ENCODE measurements at regions not wholly inside any gene's neighbourhood (a gene's known extent, or its start where the extent isn't known, plus 50 kb on each side); places are given as distances from the start of the nearest gene placed in this dataset.

DNA sequence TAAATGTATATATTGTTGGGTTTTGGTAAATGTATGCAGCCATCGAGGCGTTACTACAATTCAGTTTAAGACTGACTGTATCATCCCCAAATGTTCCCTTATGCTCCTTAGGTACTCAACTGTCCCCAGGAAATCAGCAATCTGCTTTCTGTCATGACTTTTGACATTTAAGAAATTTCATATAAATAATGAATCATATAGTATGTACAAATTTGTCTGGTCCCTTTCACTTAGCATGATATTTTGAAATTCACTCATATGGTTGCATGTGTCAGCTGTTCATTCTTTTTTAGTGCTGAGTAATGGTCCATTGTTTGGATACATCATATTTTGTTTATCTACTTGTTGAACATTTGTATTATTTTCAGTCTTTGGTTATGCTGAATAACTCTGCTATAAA lies 218.8 kb downstream of the C4orf33 start:
- TF ChIP-seq, protein P1, sequence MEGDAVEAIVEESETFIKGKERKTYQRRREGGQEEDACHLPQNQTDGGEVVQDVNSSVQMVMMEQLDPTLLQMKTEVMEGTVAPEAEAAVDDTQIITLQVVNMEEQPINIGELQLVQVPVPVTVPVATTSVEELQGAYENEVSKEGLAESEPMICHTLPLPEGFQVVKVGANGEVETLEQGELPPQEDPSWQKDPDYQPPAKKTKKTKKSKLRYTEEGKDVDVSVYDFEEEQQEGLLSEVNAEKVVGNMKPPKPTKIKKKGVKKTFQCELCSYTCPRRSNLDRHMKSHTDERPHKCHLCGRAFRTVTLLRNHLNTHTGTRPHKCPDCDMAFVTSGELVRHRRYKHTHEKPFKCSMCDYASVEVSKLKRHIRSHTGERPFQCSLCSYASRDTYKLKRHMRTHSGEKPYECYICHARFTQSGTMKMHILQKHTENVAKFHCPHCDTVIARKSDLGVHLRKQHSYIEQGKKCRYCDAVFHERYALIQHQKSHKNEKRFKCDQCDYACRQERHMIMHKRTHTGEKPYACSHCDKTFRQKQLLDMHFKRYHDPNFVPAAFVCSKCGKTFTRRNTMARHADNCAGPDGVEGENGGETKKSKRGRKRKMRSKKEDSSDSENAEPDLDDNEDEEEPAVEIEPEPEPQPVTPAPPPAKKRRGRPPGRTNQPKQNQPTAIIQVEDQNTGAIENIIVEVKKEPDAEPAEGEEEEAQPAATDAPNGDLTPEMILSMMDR (IDR thresholded peaks at IDR 0.05; ENCODE audit: insufficient read depth, low read length, poor library complexity, severe bottlenecking), result no peak
- Histone ChIP-seq H3K27me3 (ENCODE audit: control insufficient read depth, insufficient read depth, low read length) (no peaks in the 10 kb centered on the region), H3K36me3 (ENCODE audit: control insufficient read depth, insufficient read depth, low read length) (no peaks in the 10 kb centered on the region), H3K4me3 (ENCODE audit: low read depth, low read length) (no peak overlapping the region)
- no peak for DNase-seq (ENCODE audit: low read depth)

DNA sequence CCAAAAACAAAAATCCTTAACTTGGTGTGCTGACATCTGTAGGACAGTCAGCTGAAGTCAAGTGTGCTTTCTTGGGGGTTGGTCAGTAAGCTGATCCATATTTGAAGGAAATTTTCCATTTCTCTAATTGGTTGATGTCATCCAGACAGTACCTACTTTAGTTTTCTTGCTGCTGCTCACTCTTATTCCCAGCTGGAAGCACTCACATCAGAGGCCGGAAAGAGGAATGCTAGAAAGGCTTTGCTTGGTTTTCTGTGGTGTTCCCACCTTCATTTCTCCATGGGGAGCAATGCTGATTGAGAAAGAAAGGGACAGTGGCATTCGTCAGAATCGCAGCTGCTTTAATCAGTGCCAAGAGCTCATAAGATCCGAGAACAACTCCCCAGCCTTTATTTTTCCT lies 227.0 kb downstream of the C4orf33 start:
- no peaks in the 10 kb centered on the region for H3K27me3 ChIP-seq (ENCODE audit: control insufficient read depth, insufficient read depth, low read length)
- H3K4me3 ChIP-seq (ENCODE audit: low read depth, low read length), result no peak overlapping the region
- no peaks in the 10 kb centered on the region for H3K36me3 ChIP-seq (ENCODE audit: control insufficient read depth, insufficient read depth, low read length)
- TF ChIP-seq, protein P1 (IDR thresholded peaks at IDR 0.05; ENCODE audit: insufficient read depth, low read length, poor library complexity, severe bottlenecking), result no peak
- no peak for DNase-seq (ENCODE audit: low read depth)

DNA sequence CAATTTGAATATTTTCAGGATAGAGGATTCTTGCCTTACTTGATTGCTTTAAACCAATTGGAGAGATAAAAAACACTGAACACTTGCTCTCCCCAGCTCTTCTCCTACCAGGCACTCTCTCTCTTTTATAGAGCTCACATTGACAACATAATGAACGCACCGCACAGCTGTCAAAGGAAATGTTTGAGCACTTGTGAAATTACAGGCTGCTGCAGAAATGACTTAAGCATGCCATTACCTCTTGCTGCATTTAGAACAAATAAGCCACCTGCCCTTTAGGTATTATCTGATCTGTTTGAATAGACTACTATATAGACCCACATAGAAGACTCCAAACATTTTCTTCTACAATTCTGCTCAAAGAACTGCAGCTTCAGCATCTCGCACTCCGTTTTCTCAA lies 227.7 kb downstream of the C4orf33 start:
- Histone ChIP-seq H3K27me3 (ENCODE audit: control insufficient read depth, insufficient read depth, low read length) (no peaks in the 10 kb centered on the region), H3K36me3 (ENCODE audit: control insufficient read depth, insufficient read depth, low read length) (no peaks in the 10 kb centered on the region), H3K4me3 (ENCODE audit: low read depth, low read length) (no peak overlapping the region)
- no peak for DNase-seq (ENCODE audit: low read depth)
- TF ChIP-seq, protein P1 (IDR thresholded peaks at IDR 0.05; ENCODE audit: insufficient read depth, low read length, poor library complexity, severe bottlenecking), result no peak

DNA sequence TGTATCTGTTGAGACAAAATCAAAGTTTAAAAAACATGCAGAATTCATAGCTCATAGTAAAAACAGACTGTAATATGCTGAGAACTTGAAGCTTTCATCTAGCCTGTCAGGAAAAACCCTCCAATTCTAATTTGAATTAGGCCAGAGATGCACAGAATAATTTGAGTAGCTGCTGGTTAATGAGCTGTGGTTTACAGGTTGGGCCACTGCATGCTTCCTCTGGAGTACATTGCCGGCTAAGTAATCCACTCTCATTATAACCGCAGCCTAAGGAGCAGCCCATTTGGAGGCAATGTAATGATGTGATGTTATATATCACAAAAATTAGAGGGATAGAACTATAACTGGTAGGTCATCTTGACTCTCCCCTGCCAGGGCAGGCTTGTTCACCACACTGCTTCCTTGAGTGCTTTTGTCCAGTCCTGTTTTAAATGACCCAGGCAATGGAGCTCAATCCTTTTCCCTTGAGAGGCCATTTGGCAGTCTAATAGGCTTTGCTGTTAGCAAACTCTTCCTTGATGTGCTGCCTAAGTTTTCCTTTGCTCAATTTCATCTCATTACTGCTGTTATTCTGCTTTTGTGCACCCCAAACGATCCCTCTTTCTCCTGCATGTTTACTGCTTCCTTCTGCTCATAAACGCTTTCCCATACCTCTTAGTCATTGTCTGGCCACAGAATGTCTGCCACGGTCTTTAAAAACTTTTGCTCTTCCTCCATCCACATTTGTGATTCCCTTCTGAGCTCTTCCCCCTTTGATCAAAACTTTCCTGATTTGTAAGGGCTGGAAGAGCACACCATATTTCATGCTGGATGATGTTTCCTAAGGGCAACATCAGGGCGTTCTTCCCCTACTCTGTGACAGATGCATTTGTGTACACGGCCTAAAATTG lies 230.9 kb downstream of the C4orf33 start:
- Histone ChIP-seq H3K4me3 (ENCODE audit: low read depth, low read length) (no peak overlapping the region), H3K36me3 (ENCODE audit: control insufficient read depth, insufficient read depth, low read length) (no peaks in the 10 kb centered on the region), H3K27me3 (ENCODE audit: control insufficient read depth, insufficient read depth, low read length) (no peaks in the 10 kb centered on the region)
- TF ChIP-seq, protein P1 (IDR thresholded peaks at IDR 0.05; ENCODE audit: insufficient read depth, low read length, poor library complexity, severe bottlenecking), result no peak
- no peak for DNase-seq (ENCODE audit: low read depth)

DNA sequence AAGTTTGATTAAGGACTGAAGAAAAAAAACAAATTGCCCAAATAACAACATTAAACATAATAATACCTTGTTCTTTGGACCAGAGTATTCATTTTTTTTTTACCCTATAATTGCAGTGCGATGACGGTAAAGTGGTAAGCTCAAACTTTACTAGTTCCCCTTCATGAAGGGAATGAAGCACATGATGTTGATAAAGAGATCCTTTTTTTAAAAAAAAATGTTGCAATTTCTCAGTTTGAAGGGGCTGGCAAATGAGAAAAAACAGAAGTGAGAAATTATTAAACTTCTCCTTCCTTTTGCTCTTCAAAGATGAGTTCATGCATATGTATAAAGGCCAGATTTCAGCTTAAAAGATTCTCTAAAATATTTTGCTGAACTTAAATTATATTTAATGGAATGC lies 231.7 kb downstream of the C4orf33 start:
- Histone ChIP-seq H3K27me3 (ENCODE audit: control insufficient read depth, insufficient read depth, low read length) (no peaks in the 10 kb centered on the region), H3K36me3 (ENCODE audit: control insufficient read depth, insufficient read depth, low read length) (no peaks in the 10 kb centered on the region), H3K4me3 (ENCODE audit: low read depth, low read length) (no peak overlapping the region)
- DNase-seq (ENCODE audit: low read depth), result no peak
- TF ChIP-seq, protein P1 (IDR thresholded peaks at IDR 0.05; ENCODE audit: insufficient read depth, low read length, poor library complexity, severe bottlenecking), result no peak

DNA sequence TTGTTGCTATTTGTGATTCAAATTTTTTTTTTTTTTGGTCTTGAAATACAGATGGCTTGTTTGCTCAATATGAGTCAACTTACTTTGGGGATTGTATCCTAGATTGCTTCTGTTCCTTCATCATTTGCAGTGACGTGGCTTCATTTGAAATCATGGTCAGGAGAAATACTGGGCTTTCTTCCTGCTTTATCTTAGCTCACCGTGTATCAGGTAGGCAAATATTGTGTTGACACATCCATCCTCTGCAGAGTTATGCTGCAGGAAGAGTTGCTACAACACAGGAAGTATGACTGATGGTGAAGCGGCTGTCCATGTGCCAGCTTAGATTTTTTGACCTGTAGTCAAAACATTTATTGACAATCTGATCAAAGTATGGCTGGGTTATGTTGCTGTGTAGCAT lies 232.2 kb downstream of the C4orf33 start:
- H3K36me3 ChIP-seq (ENCODE audit: control insufficient read depth, insufficient read depth, low read length), result no peaks in the 10 kb centered on the region
- TF ChIP-seq, protein P1 (IDR thresholded peaks at IDR 0.05; ENCODE audit: insufficient read depth, low read length, poor library complexity, severe bottlenecking), result no peak
- no peak for DNase-seq (ENCODE audit: low read depth)
- no peaks in the 10 kb centered on the region for H3K27me3 ChIP-seq (ENCODE audit: control insufficient read depth, insufficient read depth, low read length)
- H3K4me3 ChIP-seq (ENCODE audit: low read depth, low read length), result no peak overlapping the region
